GM19452 (cell line): ENCODE measurements at regions not wholly inside any gene's neighbourhood (a gene's known extent, or its start where the extent isn't known, plus 50 kb on each side); places are given as distances from the start of the nearest gene placed in this dataset.

Experiments used
- ATAC-seq: cut with Tn5 transposase; IDR thresholded peaks from one replicate; pipeline ENCODE4 v1.9.1; 2021; ENCODE audit not compliant: unreplicated experiment

GRCh38 chr9:119044806-119045205 lies 324.4 kb downstream of the BRINP1 start:
- ATAC-seq = no peak

- ATAC-seq = no peak
These were observed 321.5 kb downstream of the BRINP1 start for GRCh38 chr9:119047513-119048307.

DNA sequence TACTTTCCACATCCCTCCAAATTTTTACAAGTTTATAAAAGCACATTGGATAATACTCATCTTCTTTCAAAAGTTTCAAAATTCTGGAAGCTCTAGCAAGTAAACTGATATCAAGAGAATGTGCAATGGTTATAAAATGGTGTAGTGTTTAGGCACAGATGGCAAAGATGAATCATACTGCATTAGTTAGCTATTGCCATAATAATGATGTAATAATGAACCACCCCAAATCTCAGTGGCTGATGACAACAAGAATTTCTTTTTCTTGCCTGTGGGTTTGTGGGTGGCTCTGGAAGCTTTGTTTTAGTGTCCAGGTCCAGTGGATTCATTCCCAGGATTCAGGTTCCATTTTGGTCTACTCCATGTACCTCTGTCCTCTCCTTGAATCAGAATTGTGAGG lies 319.0 kb downstream of the BRINP1 start:
- ATAC-seq = no peak

- no peak for ATAC-seq
These were observed 316.8 kb downstream of the BRINP1 start for GRCh38 chr9:119052339-119053030.

- ATAC-seq = no peak
These were observed 316.2 kb downstream of the BRINP1 start for GRCh38 chr9:119053070-119053469.

DNA sequence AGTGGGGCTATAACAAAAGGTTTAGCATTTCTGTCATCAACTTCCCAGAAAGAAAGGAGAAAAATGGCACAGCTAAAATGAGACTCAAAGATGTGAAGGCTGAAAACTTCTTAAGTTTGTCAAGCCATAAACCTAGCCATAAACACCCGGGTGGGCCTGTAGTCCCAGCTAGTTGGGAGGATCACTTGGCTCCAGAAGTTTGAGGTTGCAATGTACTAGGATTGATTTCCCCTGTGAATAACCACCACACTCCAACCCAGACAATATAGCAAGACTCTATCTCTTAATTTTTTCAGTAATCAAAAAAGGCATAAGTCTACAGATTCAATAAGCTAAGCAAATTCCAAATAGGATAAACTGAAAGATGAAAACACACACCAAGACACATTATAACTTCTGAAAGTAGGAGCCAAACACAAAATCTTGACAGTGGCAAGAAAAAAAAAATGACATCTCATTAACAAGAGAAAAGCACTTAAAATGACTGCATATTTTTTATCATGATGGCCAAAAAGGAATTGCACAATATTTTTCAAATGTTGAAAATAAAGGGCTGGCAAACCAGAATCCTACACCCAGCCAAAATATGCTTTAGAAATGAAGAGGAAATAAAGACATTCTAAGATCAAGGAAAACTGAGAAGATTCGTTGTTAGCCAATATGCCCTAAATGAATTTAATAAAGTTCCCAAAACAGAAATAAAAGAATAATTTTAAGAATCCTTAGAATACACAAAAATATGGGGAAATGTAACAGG lies 308.4 kb downstream of the BRINP1 start:
- ATAC-seq = no peak

- ATAC-seq = no peak
These were observed 297.6 kb downstream of the BRINP1 start for GRCh38 chr9:119071636-119072035.

DNA sequence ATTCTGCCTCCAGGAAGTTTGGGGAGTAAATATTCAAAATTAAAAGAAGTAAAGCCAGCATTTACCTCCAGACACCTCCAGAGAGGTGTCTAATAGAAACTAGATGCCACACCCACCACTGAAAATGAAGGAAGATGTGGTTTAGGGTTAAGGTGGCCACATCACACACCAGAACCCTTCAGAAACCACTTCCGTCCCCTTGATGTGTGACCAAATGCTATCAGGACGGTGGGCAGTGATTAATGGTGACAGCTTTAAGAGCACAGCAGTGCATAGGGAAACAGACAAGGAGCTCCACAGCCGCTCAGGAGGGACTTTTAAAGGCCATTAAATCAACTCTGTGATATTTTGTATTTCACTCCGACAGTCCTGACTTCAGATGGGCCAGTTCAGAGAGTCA lies 295.2 kb downstream of the BRINP1 start:
- ATAC-seq = no peak

DNA sequence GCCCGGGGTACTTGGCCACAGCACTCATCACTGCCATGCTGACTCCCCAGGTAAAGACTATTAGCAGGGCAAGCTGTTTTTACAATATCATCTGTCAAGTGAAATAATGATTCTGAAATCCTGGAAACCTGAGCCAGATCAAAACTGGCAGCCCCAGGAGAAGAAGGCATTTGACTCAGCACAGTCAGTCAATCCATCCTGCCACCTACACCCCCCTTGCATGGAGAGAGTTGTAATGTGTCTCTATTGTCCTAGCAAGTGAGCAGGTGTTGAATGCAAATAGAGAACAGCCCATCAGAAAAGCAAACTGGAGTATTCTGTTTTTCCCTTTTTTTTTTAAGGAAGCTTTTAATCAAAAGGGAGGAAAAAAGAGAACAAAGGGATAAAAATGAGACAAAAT lies 291.2 kb downstream of the BRINP1 start:
- ATAC-seq = no peak

DNA sequence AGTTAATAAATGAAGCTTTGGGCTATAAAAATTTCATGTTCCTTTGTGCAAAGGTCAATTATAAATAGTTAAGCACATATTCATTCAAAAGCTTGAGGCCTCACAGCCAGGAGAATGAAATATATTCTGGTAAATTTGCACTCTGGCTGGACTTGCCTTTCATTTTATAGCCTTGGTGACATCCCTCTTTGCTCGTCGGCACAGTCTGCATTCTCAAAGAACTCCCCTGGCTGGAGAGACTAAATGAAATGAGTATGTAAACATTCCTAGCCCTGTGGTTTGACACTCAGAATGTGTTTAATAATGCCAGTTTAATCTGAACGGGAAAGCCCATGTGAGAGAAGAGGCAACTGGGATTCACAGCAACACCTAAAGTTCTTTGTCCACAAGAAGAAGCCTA lies 285.6 kb downstream of the BRINP1 start:
- ATAC-seq = no peak

GRCh38 chr9:119086590-119086989 lies 282.6 kb downstream of the BRINP1 start:
- ATAC-seq = no peak

- no peak for ATAC-seq
These were observed 281.2 kb downstream of the BRINP1 start for GRCh38 chr9:119088002-119088547.

- ATAC-seq = no peak
These were observed 278.2 kb downstream of the BRINP1 start for GRCh38 chr9:119091074-119091473.

DNA sequence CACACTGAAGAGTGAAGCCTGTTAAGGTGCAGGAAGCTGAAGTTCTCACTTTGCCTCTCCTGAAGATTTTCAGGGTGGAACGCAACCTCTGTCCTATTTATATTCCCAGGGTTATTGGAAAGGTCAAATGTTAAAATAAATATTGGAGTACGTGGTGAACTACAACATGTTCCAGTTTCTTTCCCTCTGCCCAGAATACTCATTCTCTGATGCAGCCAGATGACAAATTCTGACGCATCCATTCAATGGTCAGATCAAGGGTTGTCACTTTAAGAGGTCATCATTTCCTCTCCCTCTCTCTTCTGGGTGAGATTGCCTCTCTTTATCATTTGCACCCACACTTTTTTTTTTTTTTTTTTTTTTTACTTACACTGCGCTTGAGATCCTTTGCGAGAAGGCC lies 277.1 kb downstream of the BRINP1 start:
- ATAC-seq = no peak

DNA sequence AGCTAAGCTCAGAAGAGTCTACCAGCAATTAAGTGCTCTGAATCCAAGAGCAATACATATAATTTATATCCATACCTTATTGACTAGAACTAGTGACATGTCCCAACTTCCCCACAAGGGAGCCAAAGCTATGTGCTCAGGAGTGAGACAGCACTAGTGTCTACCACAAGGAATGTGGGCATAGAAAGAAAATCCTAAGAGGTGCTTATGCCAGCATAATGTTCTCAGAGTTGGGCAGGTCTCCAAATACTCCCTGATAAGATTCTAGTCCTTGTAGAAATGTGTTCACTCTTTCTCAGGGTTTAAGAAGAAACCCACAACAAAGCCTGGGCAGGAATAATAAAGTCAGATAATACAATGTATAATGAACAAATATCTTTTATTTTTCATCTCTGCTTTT lies 275.1 kb downstream of the BRINP1 start:
- no peak for ATAC-seq

DNA sequence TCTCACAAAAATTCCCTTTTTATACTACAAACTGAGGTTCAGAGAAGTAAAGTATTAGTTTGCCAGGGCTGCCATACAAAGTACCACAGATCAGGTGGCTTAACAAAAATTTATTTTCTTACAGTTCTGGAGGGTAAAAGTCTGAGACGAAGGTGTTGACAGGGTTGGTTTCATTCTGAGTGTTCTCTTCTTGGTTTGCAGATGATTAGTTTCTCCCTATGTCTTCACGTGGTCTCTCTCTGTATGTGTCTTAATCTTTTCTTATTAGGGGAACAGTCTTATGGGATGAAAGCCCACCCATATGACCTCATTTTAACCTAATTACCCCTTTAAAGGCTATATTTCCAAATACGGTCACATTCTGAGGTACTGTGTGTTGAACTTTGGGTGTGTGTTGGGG lies 274.2 kb downstream of the BRINP1 start:
- ATAC-seq = no peak

DNA sequence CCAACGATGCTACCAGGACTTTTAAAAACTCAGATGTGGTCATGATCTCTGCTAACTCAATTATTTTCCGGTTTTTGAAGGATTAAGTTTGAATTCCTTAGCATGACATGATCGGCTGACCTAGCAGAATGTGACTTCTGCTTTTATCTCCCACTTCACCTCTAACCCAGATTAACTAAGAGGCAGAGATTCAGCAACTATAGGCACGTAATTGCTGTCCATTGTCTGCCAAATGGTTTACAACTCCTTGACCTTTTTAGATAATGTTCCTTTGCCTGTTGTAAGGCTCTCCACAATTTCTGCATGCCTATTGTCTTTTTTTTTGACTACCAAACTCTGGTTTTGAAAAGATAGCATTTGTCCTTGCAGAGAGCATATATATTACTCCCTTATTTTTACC lies 268.2 kb downstream of the BRINP1 start:
- no peak for ATAC-seq

- no peak for ATAC-seq
These were observed 254.6 kb downstream of the BRINP1 start for GRCh38 chr9:119114681-119115080.
